ENCODE measurements at regions not wholly inside any gene's neighbourhood (a gene's known extent, or its start where the extent isn't known, plus 50 kb on each side); places are given as distances from the start of the nearest gene placed in this dataset.

GRCh38 chr3:6532101-6532500, 328.8 kb upstream of the GRM7 start:
- DNase-seq = no peak

- DNase-seq = no peak
These were observed 319.9 kb upstream of the GRM7 start for GRCh38 chr3:6540981-6541380.

GRCh38 chr3:6542795-6543194, 318.1 kb upstream of the GRM7 start:
- no peak for DNase-seq

GRCh38 chr3:6549296-6549695, 311.6 kb upstream of the GRM7 start:
- DNase-seq = no peak

DNA sequence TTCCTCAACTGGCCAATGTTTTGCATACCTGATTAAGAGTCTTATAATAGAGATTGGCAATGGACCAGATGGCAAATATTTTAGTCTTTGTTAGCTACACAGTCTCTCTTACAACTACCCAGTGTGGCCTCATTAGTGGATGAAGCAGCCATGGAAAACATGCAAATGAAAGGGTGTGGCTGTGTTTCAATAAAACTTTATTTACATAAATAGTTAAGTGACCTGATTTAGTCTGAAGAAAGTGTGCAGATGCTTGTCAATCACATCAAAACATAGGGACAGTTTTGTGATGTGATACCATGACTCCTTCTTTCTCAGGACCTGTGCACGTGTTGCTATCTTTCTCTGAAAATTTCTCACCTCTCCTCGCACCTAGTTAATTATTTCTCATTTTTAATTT, 309.8 kb upstream of the GRM7 start:
- DNase-seq = no peak

DNA sequence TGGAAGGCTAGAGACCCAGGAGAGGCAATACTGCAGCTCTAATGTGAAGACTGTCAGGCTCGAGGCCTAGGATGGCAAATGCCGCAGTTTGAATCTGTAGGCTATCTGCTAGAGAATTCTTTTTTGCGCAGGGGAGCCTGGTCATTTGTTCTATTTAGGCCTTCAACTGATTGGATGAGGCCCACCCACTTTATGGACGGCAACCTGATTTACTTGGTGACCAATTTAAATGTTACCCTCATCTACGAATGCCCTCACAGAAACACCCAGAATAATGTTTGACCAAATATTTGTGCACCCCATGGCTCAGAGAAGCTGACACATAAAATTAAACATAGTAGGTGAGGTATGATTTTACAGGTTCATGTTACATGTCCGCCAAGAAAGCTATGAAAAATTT, 300.7 kb upstream of the GRM7 start:
- no peak for DNase-seq

DNA sequence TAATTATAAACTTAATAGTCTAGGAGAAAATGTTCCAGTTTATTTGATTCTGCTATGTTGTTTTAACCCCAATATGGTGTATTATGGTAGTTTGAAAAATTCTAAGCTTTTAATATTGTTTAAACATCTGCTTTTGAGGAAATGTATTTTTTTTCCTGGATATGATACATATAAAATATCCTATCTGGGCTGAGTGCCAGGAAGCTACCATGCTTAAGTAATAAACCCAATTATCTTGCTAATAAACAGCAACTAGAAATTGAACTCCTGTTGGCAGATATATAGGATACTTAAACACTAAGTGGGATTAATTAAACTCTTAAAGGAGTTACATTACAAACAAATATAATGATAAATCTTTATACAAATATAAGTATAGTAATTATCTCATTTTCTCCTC, 293.7 kb upstream of the GRM7 start:
- no peak for DNase-seq

DNA sequence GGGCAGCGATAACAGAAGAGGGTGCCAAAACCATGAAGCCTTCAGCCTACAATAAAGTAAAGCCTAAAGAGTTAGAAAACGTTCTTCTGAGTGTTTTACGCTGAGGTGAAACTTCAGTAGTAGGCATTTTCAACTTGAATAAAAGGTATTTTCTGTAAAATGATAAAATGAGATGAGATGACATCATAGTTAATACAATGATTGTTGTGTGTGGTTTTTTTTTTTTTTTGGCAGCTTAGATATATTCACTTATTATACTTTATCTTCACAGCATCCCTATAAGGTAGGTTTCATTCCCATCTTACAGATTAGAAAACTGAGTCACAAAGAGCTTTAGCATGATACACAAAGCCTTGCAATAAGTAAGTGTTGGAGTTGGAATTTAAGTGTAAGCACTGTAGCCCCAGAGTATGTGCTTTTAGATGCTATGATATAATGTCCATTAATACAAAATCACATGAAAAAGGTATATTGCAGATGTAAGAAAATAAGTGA, 291.9 kb upstream of the GRM7 start:
- no peak for DNase-seq

DNA sequence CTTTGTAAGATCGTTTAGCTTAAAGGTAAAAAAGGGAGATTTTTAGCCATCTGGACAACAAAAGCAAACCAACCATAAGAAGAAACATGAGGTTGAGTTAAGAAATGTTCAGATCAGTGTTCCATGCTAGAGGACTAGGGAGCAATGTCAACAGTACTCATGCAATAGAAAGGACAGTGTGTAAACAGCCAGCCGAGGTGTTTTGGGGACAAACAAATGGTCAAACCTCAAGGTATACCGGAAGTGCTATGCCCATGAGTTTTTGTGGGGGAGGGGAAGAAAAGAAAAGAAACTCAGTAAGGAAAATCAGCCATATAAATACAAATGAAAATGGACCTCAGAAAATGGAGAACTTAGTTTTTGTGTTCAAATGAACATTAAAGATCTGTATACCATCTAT, 289.5 kb upstream of the GRM7 start:
- DNase-seq = no peak

DNA sequence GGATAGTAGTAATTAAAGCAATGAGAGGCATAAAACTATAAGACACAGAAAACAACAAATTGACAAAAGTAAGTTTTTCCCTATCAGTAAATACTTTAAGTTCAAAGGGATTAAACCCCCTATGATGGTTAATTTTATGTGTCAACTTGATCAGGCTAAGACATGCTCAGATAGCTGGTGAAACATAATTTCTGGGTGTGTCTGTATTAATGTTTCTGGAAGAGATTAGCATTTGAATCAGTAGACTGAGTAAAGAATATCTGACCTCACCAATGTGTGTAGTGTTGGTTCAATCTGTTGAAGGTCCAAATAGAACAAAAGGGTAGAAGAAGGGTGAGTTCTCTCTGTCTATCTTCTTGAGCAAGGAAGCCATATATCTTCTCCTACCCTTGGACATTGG, 283.3 kb upstream of the GRM7 start:
- no peak for DNase-seq

DNA sequence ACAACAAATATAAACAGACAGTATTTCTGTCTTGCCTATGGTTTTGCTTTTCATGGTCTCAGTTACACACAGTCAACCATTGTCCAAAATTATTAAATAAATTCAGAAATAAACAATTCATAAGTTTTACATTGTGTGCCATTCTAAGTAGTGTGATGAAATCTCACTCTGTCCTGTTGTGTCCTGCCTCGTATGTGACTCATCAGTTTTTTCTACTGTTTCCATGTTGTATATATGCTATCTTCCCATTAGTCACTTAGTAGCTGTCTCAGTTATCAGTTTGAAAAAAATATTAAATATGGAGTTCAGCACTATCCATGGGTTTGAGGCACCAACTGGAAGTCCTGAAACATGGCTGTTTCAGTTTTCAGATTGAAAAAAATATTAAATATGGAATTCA, 282.4 kb upstream of the GRM7 start:
- DNase-seq = no peak

DNA sequence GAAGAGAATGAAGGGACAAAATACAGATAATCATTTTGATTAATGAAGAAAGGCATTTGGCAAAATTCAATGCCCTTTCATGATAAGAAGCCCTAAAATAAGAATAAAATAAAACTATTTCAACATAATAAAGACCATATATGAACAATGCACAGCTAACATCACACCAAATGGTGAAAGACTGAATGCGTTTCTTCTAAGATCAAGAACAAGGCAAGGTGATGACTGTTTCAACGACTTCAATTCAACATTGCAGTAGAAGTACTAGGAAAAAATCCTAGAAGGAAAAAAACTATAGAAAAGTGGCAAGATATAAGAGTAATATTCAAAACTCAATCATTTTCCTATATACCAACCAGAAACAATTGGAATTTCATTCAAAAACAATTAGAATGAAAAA, 280.1 kb upstream of the GRM7 start:
- DNase-seq = no peak

- DNase-seq = no peak
These were observed 275.6 kb upstream of the GRM7 start for GRCh38 chr3:6585360-6585759.

DNA sequence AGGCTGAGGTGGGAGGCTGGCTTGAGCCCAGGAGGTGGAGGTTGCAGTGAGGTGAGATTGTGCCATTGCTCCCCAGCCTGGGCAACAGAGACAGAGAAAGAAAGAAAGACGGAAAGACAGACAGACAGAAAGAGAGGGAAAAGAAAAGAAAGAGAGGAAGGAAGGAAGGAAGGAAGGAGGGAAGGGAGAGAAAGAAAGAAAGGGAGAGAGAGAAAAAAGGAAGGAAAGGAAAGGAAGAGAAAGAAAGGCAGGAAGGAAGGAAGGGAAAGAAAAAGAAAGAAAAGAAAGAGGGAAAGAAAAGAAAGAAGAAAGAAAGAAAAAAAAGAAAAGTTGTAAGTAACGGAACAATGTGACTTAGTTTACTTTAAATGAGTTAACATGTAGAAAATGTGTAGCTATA, 260.7 kb upstream of the GRM7 start:
- no peak for DNase-seq

GRCh38 chr3:6601374-6601773, 259.5 kb upstream of the GRM7 start:
- no peak for DNase-seq

- no peak for DNase-seq
These were observed 258.6 kb upstream of the GRM7 start for GRCh38 chr3:6602329-6602728.

DNA sequence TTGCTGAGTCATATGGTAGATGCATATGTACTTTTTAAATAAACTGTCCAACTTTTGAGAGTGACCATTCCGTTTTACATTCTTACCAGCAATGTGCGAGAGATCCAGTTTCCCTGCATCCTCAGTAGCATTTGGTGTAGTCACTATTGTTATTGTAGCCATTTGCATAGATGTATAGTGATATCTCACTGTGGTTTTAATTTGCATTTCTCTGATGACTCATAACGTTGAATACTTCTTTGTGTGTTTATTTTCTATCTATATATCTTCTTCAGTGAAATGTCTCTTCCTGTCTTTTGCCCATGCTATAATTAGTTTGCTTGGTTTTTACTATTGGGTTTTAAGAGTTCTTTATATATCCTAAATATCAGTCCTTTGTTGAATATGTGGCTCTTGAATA, 255.7 kb upstream of the GRM7 start:
- no peak for DNase-seq

GRCh38 chr3:6608843-6609242, 252.1 kb upstream of the GRM7 start:
- DNase-seq = no peak

DNA sequence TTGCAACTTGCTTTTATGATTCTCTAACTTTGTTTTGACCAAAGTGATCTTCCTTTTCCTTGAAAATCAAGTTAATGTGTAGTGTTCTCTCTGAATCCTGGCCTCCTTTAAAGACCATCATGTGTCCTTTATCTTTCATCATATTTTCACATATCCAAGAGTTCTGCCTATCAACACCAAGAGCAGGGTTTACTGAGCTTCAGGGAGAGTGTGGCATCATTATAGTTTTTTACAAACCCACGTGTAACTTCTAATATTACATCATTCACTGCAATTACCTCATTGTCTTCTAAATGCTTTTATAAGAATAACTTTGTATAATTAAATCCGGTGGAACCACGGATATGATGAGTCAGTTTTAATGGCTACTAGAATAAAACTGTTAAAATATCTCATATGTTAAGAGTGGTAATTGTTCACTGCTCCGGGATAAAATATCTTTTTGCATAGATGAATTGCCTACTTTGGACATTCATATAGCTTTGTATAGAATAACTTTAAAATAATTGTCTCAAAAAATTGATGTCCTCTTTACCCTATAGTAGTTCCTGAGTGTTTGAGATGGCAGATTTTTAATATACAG, 248.8 kb upstream of the GRM7 start:
- no peak for DNase-seq

GRCh38 chr3:6622260-6622659, 238.7 kb upstream of the GRM7 start:
- no peak for DNase-seq

- DNase-seq = no peak
These were observed 238.2 kb upstream of the GRM7 start for GRCh38 chr3:6622712-6623111.

DNA sequence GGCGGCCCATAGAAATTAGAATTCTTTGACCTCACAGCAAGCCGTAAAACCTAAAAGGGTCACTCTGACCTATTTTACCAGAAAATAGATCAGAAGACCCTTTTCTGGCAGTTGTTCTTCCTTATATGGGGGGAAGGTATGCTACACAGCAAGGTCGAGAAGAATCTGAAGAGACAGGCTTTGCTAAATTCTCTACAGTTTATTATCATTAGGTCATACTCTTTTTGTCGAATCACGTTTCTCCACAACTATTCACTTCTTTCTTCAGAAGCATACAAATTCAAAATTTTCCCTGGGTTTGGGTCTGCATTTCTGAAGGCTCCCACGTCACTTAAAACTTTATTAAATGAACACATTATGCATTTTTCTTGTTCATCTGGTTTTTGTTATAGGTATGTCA, 229.5 kb upstream of the GRM7 start:
- DNase-seq = no peak

DNA sequence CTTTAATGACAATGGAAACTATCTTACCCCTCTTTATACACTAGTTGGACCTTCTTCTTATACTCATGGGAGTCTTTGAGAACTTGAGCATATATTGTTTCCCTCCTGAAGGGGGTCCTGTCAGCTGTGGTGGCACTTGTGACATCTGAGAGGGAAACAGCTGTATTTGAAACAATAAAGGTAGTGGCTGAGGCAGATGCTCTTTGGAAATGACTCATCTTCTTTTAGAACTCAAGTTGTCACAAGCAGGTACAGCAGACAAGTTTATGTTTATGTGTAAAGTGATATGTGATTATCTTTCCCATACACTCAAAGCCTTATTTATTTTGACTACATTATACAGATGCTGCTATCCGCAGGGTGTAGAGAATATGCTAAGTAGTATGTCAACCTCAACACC, 220.0 kb upstream of the GRM7 start:
- DNase-seq = no peak

- DNase-seq = no peak
These were observed 216.6 kb upstream of the GRM7 start for GRCh38 chr3:6644070-6644929.

DNA sequence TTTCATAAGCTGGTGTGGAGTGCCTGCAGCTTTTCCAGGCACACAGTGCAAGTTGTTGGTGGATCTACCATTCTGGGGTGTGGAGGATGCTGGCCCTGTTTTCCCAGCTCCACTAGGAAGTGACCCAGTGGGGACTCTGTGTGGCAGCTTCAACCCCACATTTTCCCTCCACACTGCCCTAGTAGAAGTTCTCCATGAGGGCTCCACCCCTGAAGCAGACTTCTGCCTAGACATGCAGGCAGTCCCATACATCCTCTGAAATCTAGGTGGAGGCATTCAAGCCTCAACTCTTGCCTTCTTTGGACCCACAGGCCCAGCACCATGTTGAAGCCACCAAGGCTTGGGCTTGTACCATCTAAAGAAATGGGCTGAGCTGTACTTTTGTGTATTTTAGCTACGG, 206.2 kb upstream of the GRM7 start:
- no peak for DNase-seq
